ENCODE measurements at regions not wholly inside any gene's neighbourhood (a gene's known extent, or its start where the extent isn't known, plus 50 kb on each side); places are given as distances from the start of the nearest gene placed in this dataset.

DNA sequence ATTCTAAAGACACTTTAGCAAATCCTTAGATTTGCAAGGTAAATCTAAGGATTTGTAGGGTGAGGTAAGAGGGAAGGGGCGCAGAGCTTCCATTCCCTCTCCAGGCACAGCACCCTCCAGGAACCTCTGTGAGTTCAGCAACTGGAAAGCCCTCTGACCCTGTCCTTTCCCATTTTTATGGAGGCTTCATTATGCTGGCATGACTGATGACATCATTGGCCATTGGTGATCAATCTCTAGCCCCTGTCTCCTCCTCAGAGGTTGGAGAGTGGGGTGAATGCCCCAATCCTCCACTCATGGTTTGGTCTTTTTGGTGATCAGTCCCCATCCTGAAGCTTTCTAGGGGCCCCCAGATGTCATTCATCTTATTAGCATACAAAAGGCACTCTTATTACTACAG, 187.8 kb downstream of the TSN start:
- TF ChIP-seq, protein P1, sequence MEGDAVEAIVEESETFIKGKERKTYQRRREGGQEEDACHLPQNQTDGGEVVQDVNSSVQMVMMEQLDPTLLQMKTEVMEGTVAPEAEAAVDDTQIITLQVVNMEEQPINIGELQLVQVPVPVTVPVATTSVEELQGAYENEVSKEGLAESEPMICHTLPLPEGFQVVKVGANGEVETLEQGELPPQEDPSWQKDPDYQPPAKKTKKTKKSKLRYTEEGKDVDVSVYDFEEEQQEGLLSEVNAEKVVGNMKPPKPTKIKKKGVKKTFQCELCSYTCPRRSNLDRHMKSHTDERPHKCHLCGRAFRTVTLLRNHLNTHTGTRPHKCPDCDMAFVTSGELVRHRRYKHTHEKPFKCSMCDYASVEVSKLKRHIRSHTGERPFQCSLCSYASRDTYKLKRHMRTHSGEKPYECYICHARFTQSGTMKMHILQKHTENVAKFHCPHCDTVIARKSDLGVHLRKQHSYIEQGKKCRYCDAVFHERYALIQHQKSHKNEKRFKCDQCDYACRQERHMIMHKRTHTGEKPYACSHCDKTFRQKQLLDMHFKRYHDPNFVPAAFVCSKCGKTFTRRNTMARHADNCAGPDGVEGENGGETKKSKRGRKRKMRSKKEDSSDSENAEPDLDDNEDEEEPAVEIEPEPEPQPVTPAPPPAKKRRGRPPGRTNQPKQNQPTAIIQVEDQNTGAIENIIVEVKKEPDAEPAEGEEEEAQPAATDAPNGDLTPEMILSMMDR (IDR thresholded peaks at IDR 0.05), result no peak
- no peak for TF ChIP-seq EZH2 (IDR thresholded peaks at IDR 0.05; ENCODE audit: borderline replicate concordance, insufficient read depth, low read depth, low read length, poor library complexity, severe bottlenecking)
